ENCODE measurements at regions not wholly inside any gene's neighbourhood (a gene's known extent, or its start where the extent isn't known, plus 50 kb on each side); places are given as distances from the start of the nearest gene placed in this dataset.

DNA sequence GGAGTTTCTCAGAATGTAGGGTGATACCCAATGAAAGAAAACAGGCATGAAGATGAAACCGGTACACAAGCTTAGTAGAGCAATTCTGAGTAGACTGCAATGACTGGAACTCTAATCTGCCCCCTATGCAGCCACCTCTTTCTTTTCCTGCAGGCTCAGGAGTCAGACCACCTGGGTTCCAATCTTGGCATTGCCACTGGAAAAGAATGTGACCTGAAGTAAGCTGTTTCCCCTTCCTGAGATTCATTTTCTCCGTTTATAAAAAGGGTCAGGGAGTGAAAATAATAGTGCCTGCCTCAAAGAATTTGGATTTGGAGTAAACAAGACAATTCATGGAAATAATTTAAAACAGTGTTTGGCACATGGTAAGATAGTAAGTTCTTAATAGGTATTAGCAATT is 1464.0 kb downstream of the PCDH7 start:
- FAIRE-seq (no peak), DNase-seq (ENCODE audit: low read depth in 1 of 2, low spot score in 2 of 2) (no peak)
- no peak overlapping the region for H3K56ac ChIP-seq (replicated peaks; ENCODE audit: insufficient read length, low read depth, low read length)
- H2AK5ac ChIP-seq (ENCODE audit: low read depth, low read length): no peak overlapping the region
- H3K79me2 ChIP-seq (ENCODE audit: control insufficient read depth in 1 of 2, insufficient read depth in 2 of 2, low read length in 2 of 2): no peaks in the 10 kb centered on the region
- no peak overlapping the region for H4K91ac ChIP-seq (replicated peaks; ENCODE audit: insufficient read length, low read length)
- no peak overlapping the region for H3K27ac ChIP-seq (ENCODE audit: low read depth, low read length)
- ChIA-PET POLR2A (ENCODE audit: partially characterized antibody) (no interaction called here), CTCF (ENCODE audit: partially characterized antibody) (interaction anchor here (1.8 kb wide), 1 partner anchor 8 kb away, joined by 3 read pairs; no protein-coding TSS in a partner anchor)
- H2BK120ac ChIP-seq (replicated peaks; ENCODE audit: low read depth, low read length): no peak overlapping the region
- no peak overlapping the region for H3K4me2 ChIP-seq (ENCODE audit: insufficient read depth in 1 of 2, low read depth in 2 of 2, low read length in 2 of 2)
- H3K36me3 ChIP-seq (ENCODE audit: control insufficient read depth in 2 of 4, insufficient read depth in 4 of 4, low read length in 3 of 4): no peaks in the 10 kb centered on the region
- no peak overlapping the region for H3K4ac ChIP-seq (replicated peaks; ENCODE audit: insufficient read length, low read depth, low read length)
- H3K4me3 ChIP-seq (ENCODE audit: extremely low read depth in 1 of 4, insufficient read depth in 2 of 4, low read depth in 3 of 4, low read length in 4 of 4): no peak overlapping the region
- H3K18ac ChIP-seq (ENCODE audit: extremely low read depth, low read length): no peak overlapping the region
- H3K27me3 ChIP-seq (replicated peaks in 1 of 4; ENCODE audit: control insufficient read depth in 3 of 4, extremely low read depth in 1 of 4, insufficient read depth in 3 of 4, low read length in 3 of 4): no peaks in the 10 kb centered on the region
- no peaks in the 10 kb centered on the region for H3K79me1 ChIP-seq (ENCODE audit: low read depth, low read length)
- no peak overlapping the region for H2AFZ ChIP-seq (ENCODE audit: low read length)
- WGBS, 2 experiments (ENCODE audit: extremely low coverage in 1 of 2, insufficient coverage in 1 of 2, insufficient read length in 1 of 2, insufficient replicate concordance in 2 of 2, low coverage in 1 of 2, low lambda C conversion rate in 2 of 2, missing lambda C conversion rate in 1 of 2): 90% methylated on average over 2 of the region's 2 CpGs; no CpG with 5 or more reads in 1 of the 2 experiments
- no peak overlapping the region for H3K9ac ChIP-seq (replicated peaks in 1 of 4; ENCODE audit: extremely low read depth in 1 of 4, low read depth in 3 of 4, low read length in 3 of 4)
- no peaks in the 10 kb centered on the region for H4K20me1 ChIP-seq (replicated peaks in 1 of 2; ENCODE audit: control insufficient read depth in 1 of 2, insufficient read depth in 2 of 2, low read length in 2 of 2)
- no peak for TF ChIP-seq NANOG (IDR thresholded peaks at IDR 0.05; ENCODE audit: insufficient read depth, low read depth, low read length, poor library complexity, severe bottlenecking)
- no peak for TF ChIP-seq BCL11A (IDR thresholded peaks at IDR 0.05; ENCODE audit: low read depth in 2 of 2, low read length in 2 of 2)
- H3K14ac ChIP-seq (ENCODE audit: insufficient read length): no peak overlapping the region
- H2BK12ac ChIP-seq (ENCODE audit: low read depth, low read length): no peak overlapping the region
- H4K8ac ChIP-seq (ENCODE audit: extremely low read depth, insufficient read depth, low read length): no peak overlapping the region
- H4K5ac ChIP-seq (ENCODE audit: insufficient read length, low read depth, low read length): no peak overlapping the region
- H3K4me1 ChIP-seq (replicated peaks in 1 of 4; ENCODE audit: control insufficient read depth in 3 of 4, insufficient read depth in 4 of 4, low read length in 3 of 4): no peaks in the 10 kb centered on the region
- H2BK20ac ChIP-seq (ENCODE audit: low read length): no peak overlapping the region
- H3K23me2 ChIP-seq (ENCODE audit: low read depth, low read length): no peaks in the 10 kb centered on the region
- no peak overlapping the region for H2BK5ac ChIP-seq (ENCODE audit: low read depth, low read length)
- no peak overlapping the region for H2BK15ac ChIP-seq (ENCODE audit: low read length)
- no peaks in the 10 kb centered on the region for H3K9me3 ChIP-seq (ENCODE audit: insufficient read depth in 2 of 2, low read depth in 1 of 2, low read length in 1 of 2)
- H3K23ac ChIP-seq (ENCODE audit: insufficient read length): no peak overlapping the region
